Keratinocyte (primary cell): ENCODE measurements at regions not wholly inside any gene's neighbourhood (a gene's known extent, or its start where the extent isn't known, plus 50 kb on each side); places are given as distances from the start of the nearest gene placed in this dataset.
A peak's percentile ranks its signal among the peaks of the same experiment; 100 is the strongest.

Experiments used
- DNase-seq: peaks from one replicate; pipeline ENCODE4 v3.0.0-alpha.2; 2011; ENCODE audit warnings: low read depth, missing footprints, low spot score
- FAIRE-seq: peaks from 2 replicates; lab custom pipeline; 2011; peaks lifted over from hg19 to GRCh38; lab: Jason Lieb, UNC
- H2AFZ ChIP-seq: 2 replicates; pipeline ENCODE4 v1.6.0; 2012; ENCODE audit warnings: low read length, control low read depth, inconsistent platforms; ENCODE audit not compliant: control insufficient read depth
- H3K27ac ChIP-seq: 2 replicates; pipeline ENCODE4 v1.5.1; 2011; ENCODE audit warnings: low read length; ENCODE audit not compliant: control insufficient read depth, insufficient read depth
- H3K27me3 ChIP-seq: 3 replicates; pipeline ENCODE4 v1.6.0; 2011; ENCODE audit warnings: low read length; ENCODE audit not compliant: control insufficient read depth, insufficient read depth; ENCODE audit errors: extremely low read depth
- H3K36me3 ChIP-seq, 2 experiments: 2 replicates in 1 of 2; 3 replicates in 1 of 2; pipeline ENCODE4 v1.5.1; 2011; ENCODE audit warnings: low read length in 2 of 2, mild to moderate bottlenecking in 1 of 2; ENCODE audit not compliant: control insufficient read depth in 2 of 2, insufficient read depth in 2 of 2; ENCODE audit errors: extremely low read depth in 1 of 2
- H3K4me1 ChIP-seq: 3 replicates; pipeline ENCODE4 v1.5.1; 2011; ENCODE audit warnings: low read length; ENCODE audit not compliant: control insufficient read depth, insufficient read depth; ENCODE audit errors: extremely low read depth
- H3K4me2 ChIP-seq: 3 replicates; pipeline ENCODE4 v1.6.0; 2011; ENCODE audit warnings: low read depth, low read length; ENCODE audit not compliant: control insufficient read depth, insufficient read depth; ENCODE audit errors: extremely low read depth
- H3K4me3 ChIP-seq, 3 experiments: fragments of 200-600 bp in 1 of 3; sonication (generic) in 1 of 3; 2 replicates in 2 of 3; 3 replicates in 1 of 3; pipeline ENCODE4 v1.5.1; 2011 to 2016; ENCODE audit warnings: low read length in 3 of 3, mild to moderate bottlenecking in 3 of 3, control low read depth in 2 of 3, inconsistent platforms in 1 of 3, low read depth in 1 of 3, mixed read lengths in 1 of 3, mixed run types in 1 of 3, moderate library complexity in 1 of 3; ENCODE audit not compliant: control insufficient read depth in 2 of 3, insufficient read depth in 2 of 3; ENCODE audit errors: extremely low read depth in 1 of 3
- H3K79me2 ChIP-seq: 2 replicates; pipeline ENCODE4 v1.6.0; 2012; ENCODE audit warnings: low read length; ENCODE audit not compliant: control insufficient read depth, insufficient read depth
- H3K9ac ChIP-seq: 3 replicates; pipeline ENCODE4 v1.6.0; 2011; ENCODE audit warnings: low read length; ENCODE audit not compliant: control insufficient read depth, insufficient read depth; ENCODE audit errors: extremely low read depth
- H3K9me1 ChIP-seq: 3 replicates; pipeline ENCODE4 v1.6.0; 2011; ENCODE audit warnings: low read length; ENCODE audit not compliant: control insufficient read depth, insufficient read depth; ENCODE audit errors: extremely low read depth
- H3K9me3 ChIP-seq: 2 replicates; pipeline ENCODE4 v1.5.1; 2012; ENCODE audit warnings: low read depth, low read length; ENCODE audit not compliant: control insufficient read depth
- H4K20me1 ChIP-seq: 3 replicates; pipeline ENCODE4 v1.6.0; 2011; ENCODE audit warnings: low read length; ENCODE audit not compliant: control insufficient read depth, insufficient read depth; ENCODE audit errors: extremely low read depth
- CTCF ChIP-seq, 3 experiments: IDR thresholded peaks in 1 of 3; conservative IDR thresholded peaks in 1 of 3; optimal IDR thresholded peaks in 1 of 3; 2 replicates in 2 of 3; 3 replicates in 1 of 3; pipeline versions ENCODE3 to v1.5.1; 2011; ENCODE audit warnings: low read length in 3 of 3, mild to moderate bottlenecking in 3 of 3, moderate library complexity in 2 of 3, control low read depth in 1 of 3, inconsistent platforms in 1 of 3; ENCODE audit not compliant: insufficient read depth in 2 of 3; ENCODE audit errors: extremely low read depth in 1 of 3
- EZH2 ChIP-seq: IDR thresholded peaks from one replicate; pipeline ENCODE4 v1.6.1; 2012; ENCODE audit warnings: inconsistent platforms, mild to moderate bottlenecking, low read length, moderate library complexity
- dilution Hi-C: fragments of 300-500 bp; cut with MboI; formaldehyde crosslinking; loops from one replicate; pipeline ENCODE4 v1.7.0; 2020; ENCODE audit warnings: low sequenced_read_pairs; ENCODE audit not compliant: extremely low pct_ligation_motif_present

DNA sequence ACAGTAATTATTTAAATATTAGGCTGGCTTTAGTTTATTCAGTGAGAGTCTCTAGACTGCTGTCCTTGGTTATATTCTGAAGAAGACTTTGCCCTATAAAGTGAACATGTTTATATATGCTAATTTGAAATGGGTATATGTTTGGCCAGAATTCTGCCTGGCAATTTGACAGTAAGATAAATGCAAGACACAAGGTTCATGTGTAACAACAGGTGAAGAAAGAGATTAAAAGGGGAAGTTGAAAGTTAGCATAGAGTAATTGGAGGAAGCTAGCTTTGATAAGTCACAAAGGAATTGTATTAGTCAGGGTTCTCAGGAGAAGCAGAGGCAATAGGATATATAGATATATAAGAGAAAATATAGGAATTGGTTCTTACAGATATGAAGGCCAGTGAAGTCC is 191.4 kb downstream of the CENPW start:
- Histone ChIP-seq H3K4me2 (no peak overlapping the region), H3K36me3 (no peaks in the 10 kb centered on the region), H3K79me2 (no peaks in the 10 kb centered on the region), H4K20me1 (no peaks in the 10 kb centered on the region), H3K9me1 (no peaks in the 10 kb centered on the region), H3K4me1 (peaks cover 2% of the 10 kb centered on the region), H3K27ac (no peak overlapping the region), H3K9me3 (no peaks in the 10 kb centered on the region), H3K4me3 (no peak overlapping the region), H3K9ac (no peak overlapping the region), H3K27me3 (no peaks in the 10 kb centered on the region), H2AFZ (no peak overlapping the region)
- no peak for TF ChIP-seq CTCF (optimal IDR thresholded peaks at IDR 0.05 in 1 of 3, IDR thresholded peaks at IDR 0.05 in 1 of 3, conservative IDR thresholded peaks at IDR 0.05 in 1 of 3; ENCODE audit: extremely low read depth in 1 of 3, insufficient read depth in 2 of 3, low read length in 3 of 3)
- no peak for TF ChIP-seq EZH2
- dilution Hi-C loops, result no loop called here
- FAIRE-seq (no peak), DNase-seq (no peak)

- Histone ChIP-seq H4K20me1 (no peaks in the 10 kb centered on the region), H3K4me2 (no peak overlapping the region)
- dilution Hi-C loops, result no loop called here
These were observed 191.9 kb downstream of the CENPW start for GRCh38 chr6:126531840-126532239.

More at GRCh38 chr6:126531840-126532239, 191.9 kb downstream of the CENPW start:
- Histone ChIP-seq H3K9me1 (no peaks in the 10 kb centered on the region), H3K4me1 (peaks cover 2% of the 10 kb centered on the region), H3K27me3 (no peaks in the 10 kb centered on the region), H3K9ac (no peak overlapping the region), H3K4me3 (no peak overlapping the region), H3K36me3 (no peaks in the 10 kb centered on the region), H2AFZ (no peak overlapping the region), H3K9me3 (no peaks in the 10 kb centered on the region), H3K27ac (no peak overlapping the region), H3K79me2 (no peaks in the 10 kb centered on the region)
- DNase-seq (no peak), FAIRE-seq (peak; percentile 67)
- TF ChIP-seq EZH2 (no peak), CTCF (optimal IDR thresholded peaks at IDR 0.05 in 1 of 3, IDR thresholded peaks at IDR 0.05 in 1 of 3, conservative IDR thresholded peaks at IDR 0.05 in 1 of 3; ENCODE audit: extremely low read depth in 1 of 3, insufficient read depth in 2 of 3, low read length in 3 of 3) (no peak)
